ENCODE measurements at regions not wholly inside any gene's neighbourhood (a gene's known extent, or its start where the extent isn't known, plus 50 kb on each side); places are given as distances from the start of the nearest gene placed in this dataset.
A peak's percentile ranks its signal among the peaks of the same experiment; 100 is the strongest.

GRCh38 chr4:153074936-153075630, 129.2 kb upstream of the TRIM2 start:
- TF ChIP-seq CTCF (IDR thresholded peaks at IDR 0.05; ENCODE audit: low read depth, low read length) = no peak
- no peak overlapping the region for H3K4me3 ChIP-seq (replicated peaks in 1 of 2; ENCODE audit: low read depth in 2 of 2, low read length in 2 of 2)
- DNase-seq (ENCODE audit: low read depth in 2 of 2) = peak in 1 of 2 donors; percentile 18

GRCh38 chr4:153075836-153076518, 128.3 kb upstream of the TRIM2 start:
- no peak for TF ChIP-seq CTCF (IDR thresholded peaks at IDR 0.05; ENCODE audit: low read depth, low read length)
- DNase-seq (ENCODE audit: low read depth in 2 of 2) = no peak
- H3K4me3 ChIP-seq (replicated peaks in 1 of 2; ENCODE audit: low read depth in 2 of 2, low read length in 2 of 2) = no peak overlapping the region

- no peak for DNase-seq (ENCODE audit: low read depth in 2 of 2)
Measured at GRCh38 chr4:153076861-153077260, 127.4 kb upstream of the TRIM2 start.

GRCh38 chr4:153079857-153080391, 124.3 kb upstream of the TRIM2 start:
- DNase-seq (ENCODE audit: low read depth in 2 of 2) = no peak
- H3K4me3 ChIP-seq (replicated peaks in 1 of 2; ENCODE audit: low read depth in 2 of 2, low read length in 2 of 2) = no peak overlapping the region
- TF ChIP-seq CTCF (IDR thresholded peaks at IDR 0.05; ENCODE audit: low read depth, low read length) = no peak

More at GRCh38 chr4:153076861-153077260, 127.4 kb upstream of the TRIM2 start:
- no peak for TF ChIP-seq CTCF (IDR thresholded peaks at IDR 0.05; ENCODE audit: low read depth, low read length)
- no peak overlapping the region for H3K4me3 ChIP-seq (replicated peaks in 1 of 2; ENCODE audit: low read depth in 2 of 2, low read length in 2 of 2)

GRCh38 chr4:153081006-153081580, 123.2 kb upstream of the TRIM2 start:
- no peak for TF ChIP-seq CTCF (IDR thresholded peaks at IDR 0.05; ENCODE audit: low read depth, low read length)
- no peak for DNase-seq (ENCODE audit: low read depth in 2 of 2)

GRCh38 chr4:153081693-153082092, 122.5 kb upstream of the TRIM2 start:
- no peak for TF ChIP-seq CTCF (IDR thresholded peaks at IDR 0.05; ENCODE audit: low read depth, low read length)
- no peak overlapping the region for H3K4me3 ChIP-seq (replicated peaks in 1 of 2; ENCODE audit: low read depth in 2 of 2, low read length in 2 of 2)
- no peak for DNase-seq (ENCODE audit: low read depth in 2 of 2)

More at GRCh38 chr4:153081006-153081580, 123.2 kb upstream of the TRIM2 start:
- no peak overlapping the region for H3K4me3 ChIP-seq (replicated peaks in 1 of 2; ENCODE audit: low read depth in 2 of 2, low read length in 2 of 2)
